SK-N-MC (cell line): ENCODE measurements at regions not wholly inside any gene's neighbourhood (a gene's known extent, or its start where the extent isn't known, plus 50 kb on each side); places are given as distances from the start of the nearest gene placed in this dataset.
"Not testable (repeated sequence)": the region's sequence is repeated elsewhere in the genome, so short reads cannot be mapped to it uniquely, and the experiment has no call there.

Experiments
- DNase-seq: peaks from one replicate; pipeline ENCODE4 v3.0.0-alpha.2; 2011; ENCODE audit warnings: low read depth, low spot score
- H3K27ac ChIP-seq: fragments of 200-600 bp; sonication (generic); 2 replicates; pipeline ENCODE4 v1.5.1; 2016; ENCODE audit warnings: mixed run types
- H3K36me3 ChIP-seq: fragments of 200-600 bp; sonication (generic); 2 replicates; pipeline ENCODE4 v1.6.1; 2017; ENCODE audit warnings: antibody characterized with exemption, low read length, mixed read lengths; ENCODE audit not compliant: insufficient read depth
- H3K4me3 ChIP-seq: fragments of 200-600 bp; sonication (generic); 2 replicates; pipeline ENCODE4 v1.5.1; 2016
- H3K9ac ChIP-seq: fragments of 200-600 bp; sonication (generic); 2 replicates; pipeline ENCODE4 v1.8.0; 2017; ENCODE audit warnings: mixed run types, mixed read lengths; ENCODE audit not compliant: insufficient read length
- H3K9me3 ChIP-seq: fragments of 200-600 bp; sonication (generic); 2 replicates; pipeline ENCODE4 v1.6.1; 2017; ENCODE audit warnings: low read depth, mild to moderate bottlenecking, antibody characterized with exemption, low read length, moderate library complexity, mixed read lengths
- EZH2 ChIP-seq: fragments of 200-600 bp; sonication (generic); IDR thresholded peaks from one replicate; pipeline ENCODE4 v1.6.1; 2017; ENCODE audit warnings: antibody characterized with exemption
- FOXP2 ChIP-seq: optimal IDR thresholded peaks from 2 replicates; pipeline ENCODE3; 2011; ENCODE audit warnings: mild to moderate bottlenecking, moderate library complexity; ENCODE audit not compliant: insufficient read depth; ENCODE audit errors: extremely low read length, control extremely low read depth
- POLR2AphosphoS5 ChIP-seq: IDR thresholded peaks from 2 replicates; pipeline ENCODE4 v1.6.1; 2012; ENCODE audit warnings: mild to moderate bottlenecking, low read depth, low read length, borderline replicate concordance

- Histone ChIP-seq H3K36me3 (no peaks in the 10 kb centered on the region), H3K4me3 (no peak overlapping the region), H3K27ac (no peak overlapping the region), H3K9me3 (no peaks in the 10 kb centered on the region), H3K9ac (no peak overlapping the region)
- DNase-seq = no peak
- TF ChIP-seq FOXP2 (no peak), POLR2AphosphoS5 (no peak), EZH2 (no peak)
These were observed 84.7 kb upstream of the MYLIP start for GRCh38 chr6:16044211-16044643.

- TF ChIP-seq EZH2 = no peak
- TF ChIP-seq POLR2AphosphoS5 = no peak
- no peak for TF ChIP-seq FOXP2
These were observed 85.4 kb upstream of the MYLIP start for GRCh38 chr6:16043171-16044135.

GRCh38 chr6:16042751-16043150 lies 86.1 kb upstream of the MYLIP start:
- H3K9me3 ChIP-seq = no peaks in the 10 kb centered on the region
- H3K36me3 ChIP-seq = no peaks in the 10 kb centered on the region
- H3K9ac ChIP-seq = no peak overlapping the region
- no peak for DNase-seq
- no peak overlapping the region for H3K27ac ChIP-seq
- no peak for TF ChIP-seq POLR2AphosphoS5
- no peak for TF ChIP-seq EZH2
- TF ChIP-seq FOXP2 = no peak
- no peak overlapping the region for H3K4me3 ChIP-seq

More at GRCh38 chr6:16043171-16044135, 85.4 kb upstream of the MYLIP start:
- Histone ChIP-seq H3K9ac (no peak overlapping the region), H3K9me3 (no peaks in the 10 kb centered on the region), H3K27ac (no peak overlapping the region), H3K4me3 (no peak overlapping the region), H3K36me3 (no peaks in the 10 kb centered on the region)
- no peak for DNase-seq

- no peak overlapping the region for H3K9ac ChIP-seq
- no peak overlapping the region for H3K4me3 ChIP-seq
- no peak for DNase-seq
- no peaks in the 10 kb centered on the region for H3K9me3 ChIP-seq
- no peak for TF ChIP-seq EZH2
- TF ChIP-seq FOXP2 = no peak
- no peak for TF ChIP-seq POLR2AphosphoS5
- H3K27ac ChIP-seq = no peak overlapping the region
- H3K36me3 ChIP-seq = no peaks in the 10 kb centered on the region
These were observed 87.6 kb upstream of the MYLIP start for GRCh38 chr6:16041327-16041726.

GRCh38 chr6:16040628-16040974 lies 88.3 kb upstream of the MYLIP start:
- no peaks in the 10 kb centered on the region for H3K36me3 ChIP-seq
- H3K9ac ChIP-seq = no peak overlapping the region
- H3K4me3 ChIP-seq = no peak overlapping the region
- TF ChIP-seq FOXP2 = no peak
- TF ChIP-seq POLR2AphosphoS5 = no peak
- no peak for TF ChIP-seq EZH2
- H3K9me3 ChIP-seq = no peaks in the 10 kb centered on the region
- no peak overlapping the region for H3K27ac ChIP-seq
- DNase-seq = no peak

GRCh38 chr6:16039892-16040627 lies 88.8 kb upstream of the MYLIP start:
- not testable (repeated sequence) for DNase-seq, H3K4me3 ChIP-seq, H3K9me3 ChIP-seq, H3K36me3 ChIP-seq, H3K27ac ChIP-seq, H3K9ac ChIP-seq

GRCh38 chr6:16038938-16039337 lies 89.9 kb upstream of the MYLIP start:
- Histone ChIP-seq H3K4me3 (no peak overlapping the region), H3K27ac (no peak overlapping the region), H3K9ac (no peak overlapping the region), H3K36me3 (no peaks in the 10 kb centered on the region), H3K9me3 (no peaks in the 10 kb centered on the region)
- DNase-seq = no peak
- no peak for TF ChIP-seq EZH2
- TF ChIP-seq POLR2AphosphoS5 = no peak
- TF ChIP-seq FOXP2 = no peak

GRCh38 chr6:16035488-16036080 lies 93.3 kb upstream of the MYLIP start:
- Histone ChIP-seq H3K9ac (no peak overlapping the region), H3K4me3 (no peak overlapping the region), H3K27ac (no peak overlapping the region), H3K9me3 (no peaks in the 10 kb centered on the region), H3K36me3 (no peaks in the 10 kb centered on the region)
- no peak for DNase-seq
- TF ChIP-seq POLR2AphosphoS5 (no peak), FOXP2 (no peak), EZH2 (no peak)
